GM12864 (cell line): ENCODE measurements at regions not wholly inside any gene's neighbourhood (a gene's known extent, or its start where the extent isn't known, plus 50 kb on each side); places are given as distances from the start of the nearest gene placed in this dataset.

Experiments used
- DNase-seq: peaks from one replicate; pipeline ENCODE4 v3.0.0-alpha.2; 2011; ENCODE audit warnings: low read depth
- H3K4me3 ChIP-seq: 2 replicates; pipeline ENCODE4 v1.5.1; 2011; ENCODE audit warnings: mild to moderate bottlenecking, low read depth, low read length, control low read depth
- CTCF ChIP-seq: IDR thresholded peaks from 2 replicates; pipeline ENCODE4 v1.5.1; 2011; ENCODE audit warnings: low read depth, mild to moderate bottlenecking, moderate library complexity, low read length, control low read depth, inconsistent platforms; ENCODE audit errors: missing control alignments

- DNase-seq: no peak
Observed at GRCh38 chr3:157606011-157606851, 103.0 kb upstream of the VEPH1 start.

GRCh38 chr3:157605356-157605755 is 102.1 kb upstream of the VEPH1 start:
- no peak for DNase-seq
- no peak for TF ChIP-seq CTCF
- H3K4me3 ChIP-seq: no peak overlapping the region

More at GRCh38 chr3:157606011-157606851, 103.0 kb upstream of the VEPH1 start:
- peak; percentile 89 for TF ChIP-seq CTCF
- H3K4me3 ChIP-seq: no peak overlapping the region

- DNase-seq: no peak
- no peak overlapping the region for H3K4me3 ChIP-seq
- no peak for TF ChIP-seq CTCF
Observed at GRCh38 chr3:157602424-157602823, 99.2 kb upstream of the VEPH1 start.

- no peak for DNase-seq
- H3K4me3 ChIP-seq: no peak overlapping the region
- no peak for TF ChIP-seq CTCF
Observed at GRCh38 chr3:157595259-157595658, 92.0 kb upstream of the VEPH1 start.

- TF ChIP-seq CTCF: no peak
- no peak overlapping the region for H3K4me3 ChIP-seq
- DNase-seq: no peak
Observed at GRCh38 chr3:157594413-157594812, 91.2 kb upstream of the VEPH1 start.

- no peak for TF ChIP-seq CTCF
- H3K4me3 ChIP-seq: no peak overlapping the region
- DNase-seq: no peak
Observed at GRCh38 chr3:157592769-157593168, 89.6 kb upstream of the VEPH1 start.

GRCh38 chr3:157590273-157590672 is 87.1 kb upstream of the VEPH1 start:
- DNase-seq: no peak
- TF ChIP-seq CTCF: no peak
- no peak overlapping the region for H3K4me3 ChIP-seq
